ENCODE measurements at regions not wholly inside any gene's neighbourhood (a gene's known extent, or its start where the extent isn't known, plus 50 kb on each side); places are given as distances from the start of the nearest gene placed in this dataset.

- WGBS = 90% methylated on average over 1 of the region's 1 CpG
- Histone ChIP-seq H3K4me1 (ENCODE audit: control insufficient read depth in 4 of 4, insufficient read depth in 4 of 4, low read length in 3 of 4) (no peaks in the 10 kb centered on the region), H3K9ac (ENCODE audit: low read depth in 1 of 2, low read length in 2 of 2) (no peak overlapping the region), H3K36me3 (ENCODE audit: control insufficient read depth in 4 of 4, insufficient read depth in 3 of 4, low read depth in 1 of 4, low read length in 3 of 4) (no peaks in the 10 kb centered on the region), H3K9me3 (ENCODE audit: control insufficient read depth in 4 of 4, low read length in 3 of 4) (no peaks in the 10 kb centered on the region), H3K27ac (ENCODE audit: low read depth in 1 of 2, low read length in 2 of 2) (no peak overlapping the region), H3K27me3 (ENCODE audit: control insufficient read depth in 4 of 4, insufficient read depth in 4 of 4, low read length in 3 of 4) (no peaks in the 10 kb centered on the region), H3K4me3 (ENCODE audit: low read depth in 1 of 3, low read length in 3 of 3) (no peak overlapping the region)
- TF ChIP-seq SP1 (IDR thresholded peaks at IDR 0.05) (no peak), JUND (IDR thresholded peaks at IDR 0.05) (no peak), FOXA1 (IDR thresholded peaks at IDR 0.05) (no peak), MAX (IDR thresholded peaks at IDR 0.05) (no peak), CTCF (IDR thresholded peaks at IDR 0.05; ENCODE audit: low read depth, low read length, missing input control) (no peak), RAD21 (IDR thresholded peaks at IDR 0.05) (no peak), ZBTB33 (IDR thresholded peaks at IDR 0.05) (no peak), EGR1 (IDR thresholded peaks at IDR 0.05; ENCODE audit: low read depth in 2 of 2) (no peak), TAF1 (conservative IDR thresholded peaks at IDR 0.05) (no peak), HNF4G (IDR thresholded peaks at IDR 0.05) (no peak), HNF4A (conservative IDR thresholded peaks at IDR 0.05) (no peak), FOXA2 (IDR thresholded peaks at IDR 0.05) (no peak), GABPA (IDR thresholded peaks at IDR 0.05 in 1 of 2, conservative IDR thresholded peaks at IDR 0.05 in 1 of 2) (no peak), REST (IDR thresholded peaks at IDR 0.05) (no peak), NR2F2 (IDR thresholded peaks at IDR 0.05) (no peak), RXRA (IDR thresholded peaks at IDR 0.05) (no peak), YY1 (IDR thresholded peaks at IDR 0.05) (no peak), ATF3 (IDR thresholded peaks at IDR 0.05) (no peak)
- DNase-seq (ENCODE audit: low spot score) = no peak
These were observed 327.2 kb upstream of the KCND2 start for GRCh38 chr7:119945822-119946221.

Measured in liver (tissue), 8 donors.